Loucy (cell line): ENCODE measurements at regions not wholly inside any gene's neighbourhood (a gene's known extent, or its start where the extent isn't known, plus 50 kb on each side); places are given as distances from the start of the nearest gene placed in this dataset.

Experiments
- EZH2phosphoT487 ChIP-seq: fragments of 200-600 bp; IDR thresholded peaks from 2 replicates; pipeline ENCODE4 v1.6.1; 2018; ENCODE audit warnings: antibody characterized with exemption, mild to moderate bottlenecking, moderate library complexity, borderline replicate concordance
- TF ChIP-seq, protein P1 (sequence below): fragments of 200-600 bp; sonication (generic); conservative IDR thresholded peaks from 2 replicates; pipeline ENCODE4 v1.5.1; 2014; ENCODE audit warnings: mild to moderate bottlenecking, antibody characterized with exemption, low read length

DNA sequence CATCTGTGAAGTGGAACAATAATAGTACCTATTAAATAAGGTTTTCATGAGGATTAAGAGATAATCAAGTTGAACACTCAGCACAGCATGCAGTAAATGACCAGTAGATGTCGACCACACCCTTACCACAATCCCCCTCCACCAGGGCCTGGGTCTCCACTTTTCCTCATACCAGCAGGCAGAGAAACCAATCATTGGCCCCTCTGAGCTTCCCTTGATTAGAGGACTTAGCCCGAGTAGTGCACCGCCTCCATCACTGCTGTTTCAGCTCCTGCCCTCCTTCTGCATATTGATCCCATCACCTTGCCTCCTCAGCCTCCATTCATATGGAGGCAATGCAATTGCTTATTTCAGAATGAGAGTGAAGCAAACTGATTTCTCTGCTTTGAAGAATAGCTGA is 96.5 kb upstream of the CDH11 start:
- TF ChIP-seq, protein P1, sequence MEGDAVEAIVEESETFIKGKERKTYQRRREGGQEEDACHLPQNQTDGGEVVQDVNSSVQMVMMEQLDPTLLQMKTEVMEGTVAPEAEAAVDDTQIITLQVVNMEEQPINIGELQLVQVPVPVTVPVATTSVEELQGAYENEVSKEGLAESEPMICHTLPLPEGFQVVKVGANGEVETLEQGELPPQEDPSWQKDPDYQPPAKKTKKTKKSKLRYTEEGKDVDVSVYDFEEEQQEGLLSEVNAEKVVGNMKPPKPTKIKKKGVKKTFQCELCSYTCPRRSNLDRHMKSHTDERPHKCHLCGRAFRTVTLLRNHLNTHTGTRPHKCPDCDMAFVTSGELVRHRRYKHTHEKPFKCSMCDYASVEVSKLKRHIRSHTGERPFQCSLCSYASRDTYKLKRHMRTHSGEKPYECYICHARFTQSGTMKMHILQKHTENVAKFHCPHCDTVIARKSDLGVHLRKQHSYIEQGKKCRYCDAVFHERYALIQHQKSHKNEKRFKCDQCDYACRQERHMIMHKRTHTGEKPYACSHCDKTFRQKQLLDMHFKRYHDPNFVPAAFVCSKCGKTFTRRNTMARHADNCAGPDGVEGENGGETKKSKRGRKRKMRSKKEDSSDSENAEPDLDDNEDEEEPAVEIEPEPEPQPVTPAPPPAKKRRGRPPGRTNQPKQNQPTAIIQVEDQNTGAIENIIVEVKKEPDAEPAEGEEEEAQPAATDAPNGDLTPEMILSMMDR, result no peak
- TF ChIP-seq EZH2phosphoT487, result no peak
